PC-3 (cell line): ENCODE measurements at regions not wholly inside any gene's neighbourhood (a gene's known extent, or its start where the extent isn't known, plus 50 kb on each side); places are given as distances from the start of the nearest gene placed in this dataset.

ENCODE experiments used
- EZH2phosphoT487 ChIP-seq: fragments of 300-600 bp; sonication (generic); IDR thresholded peaks from 2 replicates; pipeline ENCODE4 v1.6.1; 2018; ENCODE audit warnings: mild to moderate bottlenecking, antibody characterized with exemption, low read length, borderline replicate concordance
- TF ChIP-seq, protein P1 (sequence below): fragments of 300-600 bp; sonication (generic); conservative IDR thresholded peaks from 2 replicates; pipeline ENCODE4 v1.5.1; 2017; ENCODE audit warnings: antibody characterized with exemption, low read depth, mild to moderate bottlenecking, low read length

DNA sequence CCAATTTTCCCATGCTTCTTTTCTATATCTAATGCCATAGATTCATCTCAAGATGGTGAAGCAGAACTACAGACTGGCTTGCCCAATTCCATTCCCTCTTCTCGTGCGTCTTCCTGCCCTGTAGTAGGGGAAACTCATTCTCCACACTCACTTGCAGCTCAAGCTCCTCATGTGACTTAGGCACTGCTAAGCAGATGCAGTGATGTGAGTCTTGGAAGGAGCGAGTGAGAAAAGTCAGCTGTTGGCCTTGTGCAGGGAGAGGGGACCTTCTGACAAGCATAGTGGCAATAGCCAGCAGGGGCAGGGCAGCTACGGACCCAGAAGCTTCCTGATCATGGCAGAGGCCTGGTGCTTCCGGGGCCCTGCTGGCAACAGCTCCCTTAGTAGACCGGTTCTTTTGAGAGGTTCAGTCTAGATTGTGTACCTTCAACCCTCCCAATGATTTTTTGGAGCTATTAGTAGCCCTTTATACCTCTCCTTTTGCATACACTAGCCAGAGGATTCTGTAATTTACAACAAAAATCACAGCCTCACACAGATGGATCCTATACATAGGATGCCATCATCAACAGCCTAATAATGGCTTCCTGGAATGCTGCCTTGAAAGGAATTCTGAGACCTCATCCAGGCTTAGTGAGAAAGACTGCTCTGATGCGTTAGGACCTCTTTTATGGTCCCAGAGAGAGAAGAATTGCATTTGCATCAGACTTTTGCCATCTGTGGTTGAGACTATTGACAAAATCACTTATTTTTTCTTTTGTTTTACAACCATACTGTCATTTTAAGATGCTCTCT, 121.5 kb upstream of the RIPOR2 start:
- TF ChIP-seq, protein P1, sequence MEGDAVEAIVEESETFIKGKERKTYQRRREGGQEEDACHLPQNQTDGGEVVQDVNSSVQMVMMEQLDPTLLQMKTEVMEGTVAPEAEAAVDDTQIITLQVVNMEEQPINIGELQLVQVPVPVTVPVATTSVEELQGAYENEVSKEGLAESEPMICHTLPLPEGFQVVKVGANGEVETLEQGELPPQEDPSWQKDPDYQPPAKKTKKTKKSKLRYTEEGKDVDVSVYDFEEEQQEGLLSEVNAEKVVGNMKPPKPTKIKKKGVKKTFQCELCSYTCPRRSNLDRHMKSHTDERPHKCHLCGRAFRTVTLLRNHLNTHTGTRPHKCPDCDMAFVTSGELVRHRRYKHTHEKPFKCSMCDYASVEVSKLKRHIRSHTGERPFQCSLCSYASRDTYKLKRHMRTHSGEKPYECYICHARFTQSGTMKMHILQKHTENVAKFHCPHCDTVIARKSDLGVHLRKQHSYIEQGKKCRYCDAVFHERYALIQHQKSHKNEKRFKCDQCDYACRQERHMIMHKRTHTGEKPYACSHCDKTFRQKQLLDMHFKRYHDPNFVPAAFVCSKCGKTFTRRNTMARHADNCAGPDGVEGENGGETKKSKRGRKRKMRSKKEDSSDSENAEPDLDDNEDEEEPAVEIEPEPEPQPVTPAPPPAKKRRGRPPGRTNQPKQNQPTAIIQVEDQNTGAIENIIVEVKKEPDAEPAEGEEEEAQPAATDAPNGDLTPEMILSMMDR = no peak
- TF ChIP-seq EZH2phosphoT487 = no peak
